ENCODE measurements at regions not wholly inside any gene's neighbourhood (a gene's known extent, or its start where the extent isn't known, plus 50 kb on each side); places are given as distances from the start of the nearest gene placed in this dataset.
"Not testable (repeated sequence)": the region's sequence is repeated elsewhere in the genome, so short reads cannot be mapped to it uniquely, and the experiment has no call there.

DNA sequence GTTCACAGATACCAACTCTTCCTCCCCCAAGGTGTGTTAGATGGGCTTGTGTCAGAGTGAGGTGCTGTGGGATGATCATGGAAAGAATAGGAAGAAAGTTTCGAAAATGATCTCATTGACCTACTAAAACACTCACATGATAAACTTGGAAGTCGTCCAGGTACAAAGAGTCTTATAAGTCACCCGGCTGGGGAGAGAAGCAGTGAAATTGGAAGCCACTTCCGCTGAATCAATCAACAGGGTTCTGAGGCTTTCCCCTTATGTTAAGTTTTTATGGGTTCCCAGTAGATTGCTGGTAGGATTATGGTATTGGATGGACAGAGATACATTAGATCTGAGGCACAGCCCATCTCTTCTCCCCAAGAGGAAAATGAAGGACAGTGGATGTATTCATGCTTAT, 218.8 kb upstream of the MSX2 start:
- no peaks in the 10 kb centered on the region for H3K4me1 Mint-ChIP-seq (ENCODE audit: low read depth)
- H3K4me3 Mint-ChIP-seq (ENCODE audit: low read depth): no peak overlapping the region
- H3K27ac Mint-ChIP-seq: no peak overlapping the region
- H3K9me3 Mint-ChIP-seq: peaks cover 5% of the 10 kb centered on the region
- no peaks in the 10 kb centered on the region for H3K27me3 Mint-ChIP-seq (ENCODE audit: low read depth)
- intact Hi-C loops (cut with micrococcal nuclease): no loop called here
- no peaks in the 10 kb centered on the region for H3K36me3 Mint-ChIP-seq (ENCODE audit: low read depth)
- no peak for DNase-seq (ENCODE audit: low spot score)

GRCh38 chr5:174510782-174511453, 213.5 kb upstream of the MSX2 start:
- intact Hi-C loops (cut with micrococcal nuclease); DNase-seq (ENCODE audit: low spot score); H3K36me3 Mint-ChIP-seq (ENCODE audit: low read depth); H3K4me1 Mint-ChIP-seq (ENCODE audit: low read depth); H3K27ac Mint-ChIP-seq; H3K9me3 Mint-ChIP-seq; H3K4me3 Mint-ChIP-seq (ENCODE audit: low read depth); H3K27me3 Mint-ChIP-seq (ENCODE audit: low read depth): not testable (repeated sequence)

DNA sequence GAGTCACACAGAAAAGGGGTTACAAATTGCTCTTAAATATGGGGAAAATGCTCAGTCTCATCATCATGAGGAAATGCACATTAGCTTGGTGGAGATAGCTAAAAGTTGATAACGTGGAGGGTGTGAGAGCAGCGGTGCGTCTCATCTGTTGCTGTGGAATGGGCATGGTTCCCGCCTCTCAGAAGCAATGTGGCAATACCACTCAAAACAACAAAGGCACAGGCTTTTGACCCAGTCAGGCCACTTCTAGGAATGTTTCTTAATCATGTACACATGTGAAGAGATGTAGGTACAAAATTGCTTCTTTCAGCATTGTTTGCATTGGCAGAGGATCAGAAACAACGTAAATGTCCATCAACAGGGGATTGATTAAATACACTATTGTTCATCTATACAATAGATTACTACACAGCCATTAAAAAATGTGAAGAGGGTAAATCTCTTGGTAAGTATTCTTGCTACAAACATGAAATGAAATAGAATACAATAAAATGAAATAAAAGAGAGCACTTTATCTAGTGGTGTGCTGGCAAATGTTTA, 212.6 kb upstream of the MSX2 start:
- H3K4me1 Mint-ChIP-seq (ENCODE audit: low read depth): no peaks in the 10 kb centered on the region
- H3K9me3 Mint-ChIP-seq: no peaks in the 10 kb centered on the region
- H3K36me3 Mint-ChIP-seq (ENCODE audit: low read depth): no peaks in the 10 kb centered on the region
- H3K27ac Mint-ChIP-seq: no peak overlapping the region
- no peak overlapping the region for H3K4me3 Mint-ChIP-seq (ENCODE audit: low read depth)
- intact Hi-C loops (cut with micrococcal nuclease): no loop called here
- no peaks in the 10 kb centered on the region for H3K27me3 Mint-ChIP-seq (ENCODE audit: low read depth)
- no peak for DNase-seq (ENCODE audit: low spot score)

- intact Hi-C loops (cut with micrococcal nuclease): no loop called here
- Mint-ChIP-seq H3K9me3 (no peaks in the 10 kb centered on the region), H3K4me3 (ENCODE audit: low read depth) (no peak overlapping the region), H3K27me3 (ENCODE audit: low read depth) (no peaks in the 10 kb centered on the region), H3K4me1 (ENCODE audit: low read depth) (no peaks in the 10 kb centered on the region), H3K27ac (no peak overlapping the region), H3K36me3 (ENCODE audit: low read depth) (no peaks in the 10 kb centered on the region)
- DNase-seq (ENCODE audit: low spot score): no peak
Measured at GRCh38 chr5:174514325-174514724, 210.1 kb upstream of the MSX2 start.

DNA sequence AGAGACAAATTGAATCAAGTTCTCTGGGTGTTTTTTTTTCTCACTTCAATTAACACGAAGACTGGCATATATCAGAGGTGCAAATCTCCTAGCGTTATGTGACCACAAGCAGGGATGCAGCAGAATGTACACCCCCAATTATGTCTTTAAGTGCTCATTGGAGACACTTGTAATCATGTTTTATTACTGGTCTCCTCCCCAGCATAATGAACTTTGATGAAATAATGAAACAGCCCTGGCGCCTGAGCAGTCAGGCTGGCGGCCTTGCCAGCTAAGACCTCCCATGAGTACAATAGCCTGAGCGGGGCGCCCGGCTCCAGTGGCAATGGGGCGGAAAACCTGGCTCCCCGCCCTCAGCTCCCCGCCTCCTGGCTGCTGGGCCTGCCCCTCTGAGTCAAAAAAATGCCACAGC, 209.4 kb upstream of the MSX2 start:
- Mint-ChIP-seq H3K4me1 (ENCODE audit: low read depth) (no peaks in the 10 kb centered on the region), H3K9me3 (no peaks in the 10 kb centered on the region), H3K4me3 (ENCODE audit: low read depth) (no peak overlapping the region), H3K27me3 (ENCODE audit: low read depth) (no peaks in the 10 kb centered on the region), H3K36me3 (ENCODE audit: low read depth) (no peaks in the 10 kb centered on the region), H3K27ac (no peak overlapping the region)
- DNase-seq (ENCODE audit: low spot score): no peak
- intact Hi-C loops (cut with micrococcal nuclease): no loop called here

DNA sequence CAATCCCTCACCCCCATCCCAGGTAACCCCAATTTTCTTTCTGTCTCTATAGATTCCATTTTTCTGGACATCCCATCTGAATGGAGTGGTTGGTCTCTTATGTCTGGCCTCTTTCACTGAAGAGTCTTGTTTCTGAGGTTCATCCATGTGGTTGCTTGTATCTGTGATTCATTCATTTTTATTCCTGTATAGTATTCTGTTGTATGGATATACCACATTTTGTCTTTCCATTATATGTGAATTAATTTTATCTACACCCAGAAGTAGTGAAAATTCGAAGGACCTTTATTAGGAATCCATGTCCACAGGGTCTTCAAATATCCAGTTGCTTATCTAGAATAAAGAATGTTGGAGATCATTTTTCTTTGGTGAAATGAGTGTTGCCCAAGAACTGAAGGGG, 207.6 kb upstream of the MSX2 start:
- intact Hi-C loops (cut with micrococcal nuclease): no loop called here
- Mint-ChIP-seq H3K4me1 (ENCODE audit: low read depth) (no peaks in the 10 kb centered on the region), H3K4me3 (ENCODE audit: low read depth) (no peak overlapping the region), H3K27me3 (ENCODE audit: low read depth) (no peaks in the 10 kb centered on the region), H3K9me3 (no peaks in the 10 kb centered on the region), H3K27ac (no peak overlapping the region), H3K36me3 (ENCODE audit: low read depth) (no peaks in the 10 kb centered on the region)
- DNase-seq (ENCODE audit: low spot score): no peak

DNA sequence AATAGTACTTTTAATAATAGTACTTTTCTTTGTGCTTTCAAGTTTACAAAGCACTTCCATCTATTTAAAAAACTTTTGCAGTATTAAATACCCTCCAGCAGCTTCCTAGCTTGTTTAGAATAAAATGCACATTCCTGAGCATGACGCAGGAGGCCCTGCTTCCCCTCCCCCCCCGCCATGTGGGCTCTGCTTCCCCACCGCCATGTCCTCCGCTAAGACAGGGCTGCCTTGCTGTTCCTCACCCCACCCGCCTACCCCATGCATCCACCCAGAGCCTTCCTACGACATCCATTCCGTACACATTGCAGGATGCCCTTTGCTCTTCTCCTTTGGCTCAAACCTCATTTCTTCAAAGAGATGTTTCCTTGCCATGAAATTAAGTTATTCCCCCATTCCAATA, 205.9 kb upstream of the MSX2 start:
- DNase-seq (ENCODE audit: low spot score): no peak
- H3K36me3 Mint-ChIP-seq (ENCODE audit: low read depth): no peaks in the 10 kb centered on the region
- intact Hi-C loops (cut with micrococcal nuclease): no loop called here
- no peaks in the 10 kb centered on the region for H3K9me3 Mint-ChIP-seq
- no peak overlapping the region for H3K27ac Mint-ChIP-seq
- no peak overlapping the region for H3K4me3 Mint-ChIP-seq (ENCODE audit: low read depth)
- H3K4me1 Mint-ChIP-seq (ENCODE audit: low read depth): no peaks in the 10 kb centered on the region
- H3K27me3 Mint-ChIP-seq (ENCODE audit: low read depth): no peaks in the 10 kb centered on the region

DNA sequence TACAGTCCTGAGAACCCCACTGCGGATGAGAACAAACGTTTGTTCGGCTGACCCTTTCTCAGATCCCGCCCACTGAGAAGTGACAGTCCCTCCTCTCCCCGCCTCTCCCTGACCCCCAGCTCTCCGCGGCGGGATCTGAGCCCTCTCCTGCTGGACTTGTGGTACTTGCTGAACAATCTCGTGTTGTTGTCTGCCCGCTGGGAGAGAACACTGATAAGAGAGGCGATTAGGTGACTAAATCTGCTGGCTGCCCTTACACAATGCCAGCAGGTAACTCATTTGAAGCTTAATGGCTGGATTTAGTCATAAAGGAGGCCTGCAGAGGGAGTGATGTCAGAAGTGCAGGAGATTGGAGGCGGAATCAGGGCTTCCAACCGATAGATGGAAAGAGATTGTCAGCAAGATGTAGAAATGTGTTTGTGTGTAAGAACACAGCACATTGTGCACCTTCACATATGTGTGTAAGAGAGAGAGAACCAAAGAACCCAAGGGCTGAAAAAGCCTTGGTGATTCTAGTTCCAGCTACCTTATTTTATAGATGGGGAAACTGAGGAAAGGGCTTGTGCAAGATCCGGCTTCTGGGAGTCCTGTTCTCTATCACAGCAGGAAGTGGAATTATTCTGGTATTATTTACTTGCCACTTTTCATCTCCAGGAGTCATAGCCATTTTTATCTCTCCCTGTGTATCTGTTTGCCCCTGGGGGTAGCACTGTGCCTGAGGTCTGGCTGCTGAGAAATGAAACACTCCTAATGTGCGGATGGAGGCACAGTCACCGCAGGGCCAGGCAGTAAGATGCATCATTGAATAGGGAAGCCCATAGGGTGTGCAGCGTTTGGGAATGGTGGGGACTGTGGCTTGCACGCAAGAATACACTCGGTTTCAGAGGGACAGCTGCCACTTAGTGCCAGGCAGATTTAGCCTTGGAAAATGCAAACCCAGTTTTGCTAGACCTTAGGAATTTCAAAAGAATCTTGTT, 203.7 kb upstream of the MSX2 start:
- Mint-ChIP-seq H3K36me3 (ENCODE audit: low read depth) (no peaks in the 10 kb centered on the region), H3K4me1 (ENCODE audit: low read depth) (no peaks in the 10 kb centered on the region), H3K4me3 (ENCODE audit: low read depth) (no peak overlapping the region), H3K27ac (no peak overlapping the region), H3K9me3 (no peaks in the 10 kb centered on the region), H3K27me3 (ENCODE audit: low read depth) (no peaks in the 10 kb centered on the region)
- intact Hi-C loops (cut with micrococcal nuclease): no loop called here
- DNase-seq (ENCODE audit: low spot score): no peak

DNA sequence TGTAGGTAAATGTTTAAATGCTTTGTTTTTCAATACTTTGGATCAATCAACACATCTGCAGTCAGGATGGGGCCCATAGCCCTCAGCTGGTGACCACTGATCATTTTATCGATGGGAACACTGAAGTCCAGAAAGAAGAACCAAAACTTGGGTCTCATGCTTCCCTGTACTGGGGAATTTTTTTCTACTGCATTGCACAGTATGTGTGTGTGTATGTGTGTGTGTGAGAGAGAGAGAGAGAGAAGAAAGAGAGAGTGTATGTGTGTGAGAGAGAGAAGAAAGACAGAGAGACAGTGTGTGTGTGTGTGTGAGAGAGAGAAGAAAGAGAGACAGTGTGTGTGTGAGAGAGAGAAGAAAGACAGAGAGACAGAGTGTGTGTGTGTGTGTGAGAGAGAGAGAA, 202.9 kb upstream of the MSX2 start:
- H3K27me3 Mint-ChIP-seq (ENCODE audit: low read depth): no peaks in the 10 kb centered on the region
- no peaks in the 10 kb centered on the region for H3K36me3 Mint-ChIP-seq (ENCODE audit: low read depth)
- intact Hi-C loops (cut with micrococcal nuclease): no loop called here
- H3K4me3 Mint-ChIP-seq (ENCODE audit: low read depth): no peak overlapping the region
- DNase-seq (ENCODE audit: low spot score): no peak
- no peaks in the 10 kb centered on the region for H3K4me1 Mint-ChIP-seq (ENCODE audit: low read depth)
- no peaks in the 10 kb centered on the region for H3K9me3 Mint-ChIP-seq
- no peak overlapping the region for H3K27ac Mint-ChIP-seq

DNA sequence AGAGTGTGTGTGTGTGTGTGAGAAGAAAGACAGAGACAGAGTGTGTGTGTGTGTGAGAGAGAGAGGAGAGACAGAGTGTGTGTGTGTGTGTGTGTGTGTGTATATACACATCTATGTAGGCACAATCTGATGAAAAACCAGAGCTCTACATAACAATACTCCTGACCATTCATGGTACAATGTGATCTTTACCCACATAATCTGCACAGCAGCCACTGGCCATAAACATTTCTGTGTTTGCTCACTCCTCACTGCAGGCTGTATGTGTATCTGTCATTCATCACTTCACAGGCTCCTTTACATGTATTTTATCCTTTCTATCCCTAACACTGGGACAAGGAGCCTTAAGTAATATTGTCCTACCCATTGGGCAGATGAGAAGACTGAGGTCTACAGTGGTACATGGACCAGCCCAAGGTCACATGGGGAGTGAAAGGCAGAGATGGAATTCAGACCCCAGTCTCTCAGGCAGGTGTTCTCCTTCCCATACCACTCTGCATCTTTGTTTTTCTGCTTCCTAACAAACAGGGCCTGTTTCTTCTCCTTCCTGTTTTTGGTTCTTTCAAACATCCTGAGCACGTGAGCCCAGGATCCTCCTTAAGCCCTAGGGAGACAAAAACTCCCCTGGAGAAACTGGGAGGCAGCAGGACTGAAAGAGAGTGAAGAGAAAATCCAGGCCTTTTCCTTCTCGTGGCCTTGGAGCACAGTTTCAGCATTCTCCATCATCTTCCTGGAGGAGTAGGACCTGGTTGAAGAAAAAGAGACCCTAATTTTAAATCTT, 201.7 kb upstream of the MSX2 start:
- H3K36me3 Mint-ChIP-seq (ENCODE audit: low read depth): no peaks in the 10 kb centered on the region
- no peaks in the 10 kb centered on the region for H3K27me3 Mint-ChIP-seq (ENCODE audit: low read depth)
- no peak overlapping the region for H3K4me3 Mint-ChIP-seq (ENCODE audit: low read depth)
- DNase-seq (ENCODE audit: low spot score): no peak
- H3K27ac Mint-ChIP-seq: no peak overlapping the region
- no peaks in the 10 kb centered on the region for H3K4me1 Mint-ChIP-seq (ENCODE audit: low read depth)
- no peaks in the 10 kb centered on the region for H3K9me3 Mint-ChIP-seq
- intact Hi-C loops (cut with micrococcal nuclease): no loop called here

- intact Hi-C loops (cut with micrococcal nuclease): no loop called here
- H3K36me3 Mint-ChIP-seq (ENCODE audit: low read depth): no peaks in the 10 kb centered on the region
- no peaks in the 10 kb centered on the region for H3K27me3 Mint-ChIP-seq (ENCODE audit: low read depth)
- H3K27ac Mint-ChIP-seq: no peak overlapping the region
- no peaks in the 10 kb centered on the region for H3K9me3 Mint-ChIP-seq
- no peak for DNase-seq (ENCODE audit: low spot score)
- no peaks in the 10 kb centered on the region for H3K4me1 Mint-ChIP-seq (ENCODE audit: low read depth)
- H3K4me3 Mint-ChIP-seq (ENCODE audit: low read depth): no peak overlapping the region
Measured at GRCh38 chr5:174523311-174524071, 200.9 kb upstream of the MSX2 start.

DNA sequence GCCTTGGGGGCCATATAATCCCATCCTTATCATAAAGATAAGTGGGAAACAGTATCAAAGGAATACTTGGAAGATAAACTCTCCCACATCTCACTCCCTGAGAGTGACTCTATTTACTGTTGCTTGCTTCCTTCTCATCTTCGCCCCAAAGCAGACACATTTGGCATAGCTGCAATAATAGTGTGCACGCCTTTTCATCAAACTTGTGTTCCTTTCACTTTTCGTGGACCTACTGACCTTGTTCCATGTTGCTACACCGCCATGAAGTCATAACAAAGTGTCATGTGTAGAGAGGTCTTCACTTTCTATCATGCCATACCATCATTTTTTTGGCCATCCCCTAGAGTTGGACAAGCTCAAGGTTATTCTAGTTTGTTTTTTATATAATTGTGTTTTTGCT, 200.0 kb upstream of the MSX2 start:
- H3K36me3 Mint-ChIP-seq (ENCODE audit: low read depth): no peaks in the 10 kb centered on the region
- H3K9me3 Mint-ChIP-seq: no peaks in the 10 kb centered on the region
- no peak for DNase-seq (ENCODE audit: low spot score)
- intact Hi-C loops (cut with micrococcal nuclease): no loop called here
- no peak overlapping the region for H3K4me3 Mint-ChIP-seq (ENCODE audit: low read depth)
- H3K4me1 Mint-ChIP-seq (ENCODE audit: low read depth): no peaks in the 10 kb centered on the region
- no peak overlapping the region for H3K27ac Mint-ChIP-seq
- no peaks in the 10 kb centered on the region for H3K27me3 Mint-ChIP-seq (ENCODE audit: low read depth)
